OCI-LY1 (cell line): ENCODE measurements at regions not wholly inside any gene's neighbourhood (a gene's known extent, or its start where the extent isn't known, plus 50 kb on each side); places are given as distances from the start of the nearest gene placed in this dataset.

Experiments
- CTCF ChIP-seq: fragments of 200-600 bp; sonication (generic), shearing (Covaris generic); IDR thresholded peaks from 2 replicates; pipeline ENCODE4 v1.5.1; 2017; ENCODE audit warnings: mild to moderate bottlenecking, antibody characterized with exemption, low read length, moderate library complexity, mixed read lengths
- EZH2 ChIP-seq: fragments of 200-600 bp; sonication (generic), shearing (Covaris generic); IDR thresholded peaks from 2 replicates; pipeline ENCODE4 v1.8.0; 2017; ENCODE audit warnings: borderline replicate concordance, mixed run types, mild to moderate bottlenecking, antibody characterized with exemption, low read length, moderate library complexity, mixed read lengths

- no peak for TF ChIP-seq CTCF
- no peak for TF ChIP-seq EZH2
Observed at GRCh38 chr12:114499338-114499737, 93.4 kb upstream of the TBX5 start.
